CD14-positive monocyte (primary cell): ENCODE measurements at regions not wholly inside any gene's neighbourhood (a gene's known extent, or its start where the extent isn't known, plus 50 kb on each side); places are given as distances from the start of the nearest gene placed in this dataset.

Experiments used
- DNase-seq, 3 donors: peaks; one replicate each; pipeline ENCODE4 v3.0.0-alpha.2; 2011 to 2022
- H2AFZ ChIP-seq: 2 replicates; pipeline ENCODE4 v1.6.0; 2012; ENCODE audit warnings: mild to moderate bottlenecking, low read depth, low read length, inconsistent platforms; ENCODE audit not compliant: insufficient read depth, poor library complexity, severe bottlenecking
- H3K27ac ChIP-seq, 2 donors: 1 replicate in 1 of 2; 2 replicates in 1 of 2; pipeline ENCODE4 v1.5.1; 2012 to 2013; ENCODE audit warnings: low read length in 2 of 2, control low read depth in 1 of 2, inconsistent platforms in 1 of 2, low read depth in 1 of 2, mild to moderate bottlenecking in 1 of 2
- H3K27me3 ChIP-seq, 2 donors: one replicate each; pipeline versions ENCODE4 v1.6.0 to v1.6.1; 2011 to 2013; ENCODE audit warnings: low read length in 2 of 2; ENCODE audit not compliant: control insufficient read depth in 2 of 2, insufficient read depth in 2 of 2
- H3K36me3 ChIP-seq, 2 donors: replicated peaks in 1 of 2; 1 replicate in 1 of 2; 2 replicates in 1 of 2; pipeline versions ENCODE4 v1.5.1 to v1.6.1; 2012 to 2013; ENCODE audit warnings: low read length in 2 of 2, control low read depth in 1 of 2, inconsistent platforms in 1 of 2, mild to moderate bottlenecking in 1 of 2; ENCODE audit not compliant: insufficient read depth in 2 of 2, control insufficient read depth in 1 of 2
- H3K4me1 ChIP-seq, 2 donors: 1 replicate in 1 of 2; 2 replicates in 1 of 2; pipeline versions ENCODE4 v1.5.1 to v1.6.1; 2012 to 2013; ENCODE audit warnings: low read length in 2 of 2, control low read depth in 1 of 2, inconsistent platforms in 1 of 2, mild to moderate bottlenecking in 1 of 2, moderate library complexity in 1 of 2; ENCODE audit not compliant: insufficient read depth in 2 of 2, control insufficient read depth in 1 of 2
- H3K4me2 ChIP-seq: replicated peaks from 2 replicates; pipeline ENCODE3; 2012; ENCODE audit warnings: low read length, moderate library complexity, mild to moderate bottlenecking; ENCODE audit not compliant: poor library complexity, severe bottlenecking; ENCODE audit errors: extremely low read depth
- H3K4me3 ChIP-seq, 3 experiments: fragments of 200-600 bp in 1 of 3; sonication (generic) in 1 of 3; replicated peaks in 1 of 3; 1 replicate in 2 of 3; 2 replicates in 1 of 3; pipeline ENCODE4 v1.5.1; 2011 to 2013; ENCODE audit warnings: low read length in 3 of 3, mild to moderate bottlenecking in 3 of 3, control low read depth in 2 of 3, low read depth in 2 of 3, inconsistent platforms in 1 of 3, moderate library complexity in 1 of 3
- H3K79me2 ChIP-seq: 2 replicates; pipeline ENCODE4 v1.6.0; 2012; ENCODE audit warnings: mild to moderate bottlenecking, control low read depth, inconsistent platforms, low read length, moderate library complexity; ENCODE audit not compliant: insufficient read depth
- H3K9ac ChIP-seq: 2 replicates; pipeline ENCODE4 v1.6.0; 2017; ENCODE audit warnings: low read length, mild to moderate bottlenecking; ENCODE audit not compliant: insufficient read depth, poor library complexity, severe bottlenecking
- H3K9me3 ChIP-seq, 2 donors: replicated peaks in 1 of 2; 1 replicate in 1 of 2; 2 replicates in 1 of 2; pipeline versions ENCODE4 v1.5.1 to v1.6.1; 2012 to 2013; ENCODE audit warnings: low read length in 2 of 2, control low read depth in 1 of 2; ENCODE audit not compliant: control insufficient read depth in 1 of 2, insufficient read depth in 1 of 2
- H4K20me1 ChIP-seq: 2 replicates; pipeline ENCODE4 v1.6.0; 2012; ENCODE audit warnings: mild to moderate bottlenecking, low read length, control low read depth, moderate library complexity; ENCODE audit not compliant: insufficient read depth
- H3K27ac Mint-ChIP-seq, 7 donors: one replicate each; pipeline ENCODE4 v1.8.0; 2020; ENCODE audit warnings: mild to moderate bottlenecking in 7 of 7, mixed read lengths in 7 of 7, moderate library complexity in 6 of 7, inconsistent platforms in 2 of 7
- H3K27me3 Mint-ChIP-seq, 3 donors: one replicate each; pipeline ENCODE4 v1.8.0; 2021 to 2022; ENCODE audit warnings: low read depth in 3 of 3, mild to moderate bottlenecking in 3 of 3, mixed read lengths in 3 of 3, moderate library complexity in 3 of 3, inconsistent platforms in 1 of 3
- H3K36me3 Mint-ChIP-seq, 2 donors: one replicate each; pipeline ENCODE4 v1.8.0; 2020; ENCODE audit warnings: mixed read lengths in 2 of 2, inconsistent platforms in 1 of 2, mild to moderate bottlenecking in 1 of 2
- H3K4me1 Mint-ChIP-seq: one replicate; pipeline ENCODE4 v1.8.0; 2020; ENCODE audit warnings: mild to moderate bottlenecking, mixed read lengths
- H3K4me3 Mint-ChIP-seq, 2 donors: one replicate each; pipeline ENCODE4 v1.8.0; 2020; ENCODE audit warnings: mild to moderate bottlenecking in 2 of 2, mixed read lengths in 2 of 2, moderate library complexity in 1 of 2
- H3K9me3 Mint-ChIP-seq, 7 donors: one replicate each; pipeline ENCODE4 v1.8.0; 2020 to 2022; ENCODE audit warnings: mixed read lengths in 7 of 7, mild to moderate bottlenecking in 6 of 7, moderate library complexity in 6 of 7, inconsistent platforms in 2 of 7
- WGBS: methylation state at CpG from one replicate; pipeline ENCODE4 v1.1.5; 2013; ENCODE audit warnings: missing lambda C conversion rate; ENCODE audit not compliant: insufficient coverage; 5-methylcytosine and 5-hydroxymethylcytosine counted together
- intact Hi-C, 2 donors: fragments of 100-400 bp; cut with micrococcal nuclease; formaldehyde crosslinking; loops; one replicate each; pipeline versions ENCODE4 v1.15.0 to v1.15.1; 2023
- TF ChIP-seq, protein P1 (sequence below): fragments of 200-600 bp; IDR thresholded peaks from one replicate; pipeline ENCODE4 v1.8.0; 2022; ENCODE audit warnings: antibody characterized with exemption, mild to moderate bottlenecking

DNA sequence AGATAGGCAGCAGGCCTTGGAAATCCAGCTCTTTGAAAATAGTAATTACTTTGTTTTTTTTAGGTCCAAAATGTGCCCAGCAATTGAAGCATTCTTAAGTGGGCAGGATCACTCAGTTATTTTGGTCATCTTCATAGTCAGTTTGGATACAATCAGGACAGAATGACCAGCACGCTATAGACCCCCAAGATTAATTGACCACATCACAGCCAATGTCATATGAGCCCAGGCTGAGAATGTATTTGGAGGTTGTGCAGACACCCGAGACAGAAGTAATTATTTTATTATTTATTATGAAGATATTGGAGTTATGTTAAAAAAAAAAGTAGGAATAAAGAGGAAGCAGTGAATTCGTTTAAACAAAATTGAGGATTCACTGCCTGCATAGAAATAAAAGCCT, 93.3 kb upstream of the PFKP start:
- TF ChIP-seq, protein P1, sequence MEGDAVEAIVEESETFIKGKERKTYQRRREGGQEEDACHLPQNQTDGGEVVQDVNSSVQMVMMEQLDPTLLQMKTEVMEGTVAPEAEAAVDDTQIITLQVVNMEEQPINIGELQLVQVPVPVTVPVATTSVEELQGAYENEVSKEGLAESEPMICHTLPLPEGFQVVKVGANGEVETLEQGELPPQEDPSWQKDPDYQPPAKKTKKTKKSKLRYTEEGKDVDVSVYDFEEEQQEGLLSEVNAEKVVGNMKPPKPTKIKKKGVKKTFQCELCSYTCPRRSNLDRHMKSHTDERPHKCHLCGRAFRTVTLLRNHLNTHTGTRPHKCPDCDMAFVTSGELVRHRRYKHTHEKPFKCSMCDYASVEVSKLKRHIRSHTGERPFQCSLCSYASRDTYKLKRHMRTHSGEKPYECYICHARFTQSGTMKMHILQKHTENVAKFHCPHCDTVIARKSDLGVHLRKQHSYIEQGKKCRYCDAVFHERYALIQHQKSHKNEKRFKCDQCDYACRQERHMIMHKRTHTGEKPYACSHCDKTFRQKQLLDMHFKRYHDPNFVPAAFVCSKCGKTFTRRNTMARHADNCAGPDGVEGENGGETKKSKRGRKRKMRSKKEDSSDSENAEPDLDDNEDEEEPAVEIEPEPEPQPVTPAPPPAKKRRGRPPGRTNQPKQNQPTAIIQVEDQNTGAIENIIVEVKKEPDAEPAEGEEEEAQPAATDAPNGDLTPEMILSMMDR, result no peak
- no peak overlapping the region for H2AFZ ChIP-seq
- no peaks in the 10 kb centered on the region for H3K27me3 ChIP-seq
- no peak overlapping the region for H3K27ac Mint-ChIP-seq
- no peaks in the 10 kb centered on the region for H3K36me3 Mint-ChIP-seq
- no peaks in the 10 kb centered on the region for H3K79me2 ChIP-seq
- no peaks in the 10 kb centered on the region for H3K36me3 ChIP-seq
- no peak for DNase-seq
- no peaks in the 10 kb centered on the region for H3K9me3 ChIP-seq
- no peak overlapping the region for H3K4me3 ChIP-seq
- H3K9me3 Mint-ChIP-seq, result no peaks in the 10 kb centered on the region
- peaks cover 0 to 4% (median 4%) of the 10 kb centered on the region in 3 donors for H3K27me3 Mint-ChIP-seq
- no peak overlapping the region for H3K4me3 Mint-ChIP-seq
- H3K4me1 Mint-ChIP-seq, result peaks cover 3% of the 10 kb centered on the region
- WGBS, result no CpG with 5 or more reads among the region's 3 CpGs
- intact Hi-C loops, result no loop called here
- H3K27ac ChIP-seq, result no peak overlapping the region
- no peak overlapping the region for H3K9ac ChIP-seq
- H4K20me1 ChIP-seq, result no peaks in the 10 kb centered on the region
- peaks cover 5% of the 10 kb centered on the region in 2 donors for H3K4me1 ChIP-seq
- no peak overlapping the region for H3K4me2 ChIP-seq

DNA sequence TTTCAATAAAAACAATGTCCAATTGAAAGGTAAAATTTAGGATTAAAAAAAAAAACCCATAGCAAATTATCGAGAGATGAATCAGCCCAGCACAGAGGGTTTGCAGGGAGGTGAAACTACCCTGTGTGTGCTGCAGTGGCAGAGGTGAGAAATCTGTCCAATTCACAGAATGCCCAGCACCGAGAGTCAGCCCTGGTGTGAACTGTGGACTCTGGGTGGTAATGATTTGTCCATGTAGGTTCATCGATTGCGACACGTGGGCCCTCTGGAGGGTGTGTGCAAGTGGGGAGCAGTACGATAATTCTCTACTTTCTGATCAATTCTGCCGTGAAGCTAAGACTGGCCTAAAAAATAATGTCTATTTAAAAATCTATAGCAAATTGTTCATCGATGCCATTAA, 94.5 kb upstream of the PFKP start:
- H3K79me2 ChIP-seq, result no peaks in the 10 kb centered on the region
- H3K27ac Mint-ChIP-seq, result peak overlapping the region in 1 of 7 donors; percentile 11
- H3K4me1 Mint-ChIP-seq, result no peaks in the 10 kb centered on the region
- H3K4me3 Mint-ChIP-seq, result no peak overlapping the region
- no peaks in the 10 kb centered on the region for H3K4me1 ChIP-seq
- no peaks in the 10 kb centered on the region for H3K27me3 ChIP-seq
- no peak overlapping the region for H3K4me2 ChIP-seq
- H3K9me3 ChIP-seq, result no peaks in the 10 kb centered on the region
- no CpG with 5 or more reads among the region's 8 CpGs for WGBS
- peaks cover 0 to 4% (median 4%) of the 10 kb centered on the region in 3 donors for H3K27me3 Mint-ChIP-seq
- H3K36me3 Mint-ChIP-seq, result no peaks in the 10 kb centered on the region
- no peak overlapping the region for H3K27ac ChIP-seq
- no peak overlapping the region for H3K9ac ChIP-seq
- no peaks in the 10 kb centered on the region for H3K9me3 Mint-ChIP-seq
- intact Hi-C loops, result no loop called here
- H2AFZ ChIP-seq, result no peak overlapping the region
- no peaks in the 10 kb centered on the region for H3K36me3 ChIP-seq
- H4K20me1 ChIP-seq, result no peaks in the 10 kb centered on the region
- DNase-seq, result no peak
- TF ChIP-seq, protein P1, result no peak
- H3K4me3 ChIP-seq, result no peak overlapping the region
